Keratinocyte (primary cell): ENCODE measurements at regions not wholly inside any gene's neighbourhood (a gene's known extent, or its start where the extent isn't known, plus 50 kb on each side); places are given as distances from the start of the nearest gene placed in this dataset.

Source experiments
- EZH2 ChIP-seq: IDR thresholded peaks from one replicate; pipeline ENCODE4 v1.6.1; 2012; ENCODE audit warnings: inconsistent platforms, mild to moderate bottlenecking, low read length, moderate library complexity
- TF ChIP-seq, protein P1 (sequence below), 3 experiments: IDR thresholded peaks in 1 of 3; conservative IDR thresholded peaks in 1 of 3; optimal IDR thresholded peaks in 1 of 3; 2 replicates in 2 of 3; 3 replicates in 1 of 3; pipeline versions ENCODE3 to v1.5.1; 2011; ENCODE audit warnings: low read length in 3 of 3, mild to moderate bottlenecking in 3 of 3, moderate library complexity in 2 of 3, control low read depth in 1 of 3, inconsistent platforms in 1 of 3; ENCODE audit not compliant: insufficient read depth in 2 of 3; ENCODE audit errors: extremely low read depth in 1 of 3

DNA sequence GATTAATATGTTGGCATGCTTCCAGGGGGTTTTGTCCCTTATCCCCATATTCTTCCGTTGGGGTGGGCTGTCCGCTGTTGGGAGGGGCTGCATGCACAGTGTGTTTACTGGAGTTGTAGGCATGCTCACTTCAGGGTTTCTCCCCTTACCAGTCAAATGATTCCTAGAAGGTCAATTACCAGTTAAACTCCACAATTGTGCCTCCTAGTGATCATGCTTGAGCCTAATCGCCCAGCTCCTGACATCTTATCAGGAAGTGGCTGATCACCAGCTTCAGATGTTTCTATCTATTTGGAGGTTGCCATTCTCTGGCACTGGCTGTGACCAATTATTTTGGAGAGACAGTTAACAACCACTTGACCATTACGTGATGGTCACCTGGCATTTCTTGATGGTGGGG is 1090.0 kb downstream of the SLITRK5 start:
- no peak for TF ChIP-seq EZH2
- TF ChIP-seq, protein P1, sequence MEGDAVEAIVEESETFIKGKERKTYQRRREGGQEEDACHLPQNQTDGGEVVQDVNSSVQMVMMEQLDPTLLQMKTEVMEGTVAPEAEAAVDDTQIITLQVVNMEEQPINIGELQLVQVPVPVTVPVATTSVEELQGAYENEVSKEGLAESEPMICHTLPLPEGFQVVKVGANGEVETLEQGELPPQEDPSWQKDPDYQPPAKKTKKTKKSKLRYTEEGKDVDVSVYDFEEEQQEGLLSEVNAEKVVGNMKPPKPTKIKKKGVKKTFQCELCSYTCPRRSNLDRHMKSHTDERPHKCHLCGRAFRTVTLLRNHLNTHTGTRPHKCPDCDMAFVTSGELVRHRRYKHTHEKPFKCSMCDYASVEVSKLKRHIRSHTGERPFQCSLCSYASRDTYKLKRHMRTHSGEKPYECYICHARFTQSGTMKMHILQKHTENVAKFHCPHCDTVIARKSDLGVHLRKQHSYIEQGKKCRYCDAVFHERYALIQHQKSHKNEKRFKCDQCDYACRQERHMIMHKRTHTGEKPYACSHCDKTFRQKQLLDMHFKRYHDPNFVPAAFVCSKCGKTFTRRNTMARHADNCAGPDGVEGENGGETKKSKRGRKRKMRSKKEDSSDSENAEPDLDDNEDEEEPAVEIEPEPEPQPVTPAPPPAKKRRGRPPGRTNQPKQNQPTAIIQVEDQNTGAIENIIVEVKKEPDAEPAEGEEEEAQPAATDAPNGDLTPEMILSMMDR (optimal IDR thresholded peaks at IDR 0.05 in 1 of 3, IDR thresholded peaks at IDR 0.05 in 1 of 3, conservative IDR thresholded peaks at IDR 0.05 in 1 of 3; ENCODE audit: extremely low read depth in 1 of 3, insufficient read depth in 2 of 3, low read length in 3 of 3) = no peak
